Fibroblast of mammary gland (primary cell): ENCODE measurements at regions not wholly inside any gene's neighbourhood (a gene's known extent, or its start where the extent isn't known, plus 50 kb on each side); places are given as distances from the start of the nearest gene placed in this dataset.

Source experiments
- DNase-seq: peaks from one replicate; pipeline ENCODE4 v3.0.0-alpha.2; 2010; ENCODE audit warnings: low read depth
- H3K4me3 ChIP-seq: 2 replicates; pipeline ENCODE4 v1.5.1; 2011; ENCODE audit warnings: low read depth, mild to moderate bottlenecking, low read length, moderate library complexity; ENCODE audit not compliant: control insufficient read depth
- TF ChIP-seq, protein P1 (sequence below): conservative IDR thresholded peaks from 2 replicates; pipeline ENCODE4 v1.5.1; 2011; ENCODE audit warnings: low read depth, low read length, inconsistent platforms; ENCODE audit not compliant: control insufficient read depth, insufficient read depth

DNA sequence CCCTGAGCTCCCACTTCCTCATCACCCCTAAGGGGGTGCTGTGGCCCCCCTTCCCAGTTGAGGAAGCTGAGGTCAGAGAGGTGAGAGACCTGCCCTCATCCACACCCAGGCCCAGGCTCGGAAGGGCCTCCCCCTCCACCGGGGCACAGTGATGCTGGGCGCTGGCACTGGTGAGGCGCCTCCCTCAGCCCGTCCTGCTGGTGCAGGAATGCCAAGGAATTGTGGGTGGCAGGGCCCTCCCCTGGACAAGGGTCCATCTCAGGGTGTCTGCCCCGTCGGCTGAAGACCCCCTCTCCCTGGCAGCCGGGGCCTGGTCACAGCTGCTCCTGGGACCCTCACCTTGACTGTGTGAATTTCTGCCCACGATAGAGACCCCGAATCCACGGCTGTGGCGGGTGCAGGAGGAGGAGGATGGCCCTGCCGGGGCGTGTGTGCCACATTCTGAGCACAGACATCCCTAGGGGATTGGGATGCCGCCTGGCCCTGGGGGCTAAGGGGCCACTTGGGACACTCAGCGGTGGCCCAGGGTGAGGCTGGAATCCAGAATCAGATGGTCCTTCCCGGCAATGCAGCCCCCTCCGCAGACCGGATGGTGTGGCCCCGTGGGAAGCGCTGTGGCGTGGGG lies 70.2 kb upstream of the GATA5 start:
- no peak for DNase-seq
- TF ChIP-seq, protein P1, sequence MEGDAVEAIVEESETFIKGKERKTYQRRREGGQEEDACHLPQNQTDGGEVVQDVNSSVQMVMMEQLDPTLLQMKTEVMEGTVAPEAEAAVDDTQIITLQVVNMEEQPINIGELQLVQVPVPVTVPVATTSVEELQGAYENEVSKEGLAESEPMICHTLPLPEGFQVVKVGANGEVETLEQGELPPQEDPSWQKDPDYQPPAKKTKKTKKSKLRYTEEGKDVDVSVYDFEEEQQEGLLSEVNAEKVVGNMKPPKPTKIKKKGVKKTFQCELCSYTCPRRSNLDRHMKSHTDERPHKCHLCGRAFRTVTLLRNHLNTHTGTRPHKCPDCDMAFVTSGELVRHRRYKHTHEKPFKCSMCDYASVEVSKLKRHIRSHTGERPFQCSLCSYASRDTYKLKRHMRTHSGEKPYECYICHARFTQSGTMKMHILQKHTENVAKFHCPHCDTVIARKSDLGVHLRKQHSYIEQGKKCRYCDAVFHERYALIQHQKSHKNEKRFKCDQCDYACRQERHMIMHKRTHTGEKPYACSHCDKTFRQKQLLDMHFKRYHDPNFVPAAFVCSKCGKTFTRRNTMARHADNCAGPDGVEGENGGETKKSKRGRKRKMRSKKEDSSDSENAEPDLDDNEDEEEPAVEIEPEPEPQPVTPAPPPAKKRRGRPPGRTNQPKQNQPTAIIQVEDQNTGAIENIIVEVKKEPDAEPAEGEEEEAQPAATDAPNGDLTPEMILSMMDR, result no peak
- H3K4me3 ChIP-seq, result no peak overlapping the region

GRCh38 chr20:62546606-62547005 lies 70.8 kb upstream of the GATA5 start:
- DNase-seq, result no peak
- no peak overlapping the region for H3K4me3 ChIP-seq
- TF ChIP-seq, protein P1, result no peak

DNA sequence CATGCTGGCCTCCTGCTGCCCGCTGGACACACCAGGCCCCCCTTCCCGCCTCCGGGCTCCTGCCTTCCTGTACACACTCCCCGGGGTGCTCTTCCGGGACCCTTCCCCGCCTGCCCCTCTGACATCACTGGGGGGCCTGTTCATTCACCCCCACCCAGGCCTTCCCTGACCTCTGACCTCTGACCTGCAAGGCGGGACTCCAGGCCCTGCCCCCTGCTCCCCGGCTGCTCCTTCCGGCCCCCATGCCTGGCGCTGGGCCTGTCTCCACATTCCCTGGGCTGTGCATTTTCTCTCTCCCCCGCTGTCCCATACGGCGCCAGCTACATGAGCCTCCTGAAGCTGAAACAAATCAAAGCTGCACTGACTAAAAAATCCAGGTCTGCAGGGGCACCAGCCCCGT lies 71.6 kb upstream of the GATA5 start:
- TF ChIP-seq, protein P1, result no peak
- no peak overlapping the region for H3K4me3 ChIP-seq
- DNase-seq, result no peak

DNA sequence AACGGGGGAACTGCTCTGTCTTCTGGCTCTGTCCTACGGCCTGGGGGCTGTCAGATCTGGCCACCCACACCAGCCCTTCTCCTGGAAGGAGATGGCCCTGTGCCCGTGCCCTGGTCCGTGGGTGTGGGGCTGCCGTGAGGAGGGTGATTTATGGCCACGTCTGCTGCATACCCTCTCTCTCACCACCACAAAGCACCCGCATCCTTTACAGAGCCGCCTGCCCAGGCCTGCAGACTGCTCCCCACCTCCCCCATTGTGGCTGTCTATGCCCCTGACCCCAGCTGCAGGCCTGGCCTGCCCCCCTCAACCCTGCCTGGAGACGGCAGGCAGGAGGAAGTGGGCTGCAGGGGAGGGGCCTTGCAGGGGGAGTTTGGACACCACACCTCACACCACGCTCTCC lies 72.7 kb upstream of the GATA5 start:
- no peak overlapping the region for H3K4me3 ChIP-seq
- TF ChIP-seq, protein P1, result no peak
- no peak for DNase-seq

- TF ChIP-seq, protein P1, result no peak
- H3K4me3 ChIP-seq, result no peak overlapping the region
These were observed 73.2 kb upstream of the GATA5 start for GRCh38 chr20:62549029-62549428.

DNA sequence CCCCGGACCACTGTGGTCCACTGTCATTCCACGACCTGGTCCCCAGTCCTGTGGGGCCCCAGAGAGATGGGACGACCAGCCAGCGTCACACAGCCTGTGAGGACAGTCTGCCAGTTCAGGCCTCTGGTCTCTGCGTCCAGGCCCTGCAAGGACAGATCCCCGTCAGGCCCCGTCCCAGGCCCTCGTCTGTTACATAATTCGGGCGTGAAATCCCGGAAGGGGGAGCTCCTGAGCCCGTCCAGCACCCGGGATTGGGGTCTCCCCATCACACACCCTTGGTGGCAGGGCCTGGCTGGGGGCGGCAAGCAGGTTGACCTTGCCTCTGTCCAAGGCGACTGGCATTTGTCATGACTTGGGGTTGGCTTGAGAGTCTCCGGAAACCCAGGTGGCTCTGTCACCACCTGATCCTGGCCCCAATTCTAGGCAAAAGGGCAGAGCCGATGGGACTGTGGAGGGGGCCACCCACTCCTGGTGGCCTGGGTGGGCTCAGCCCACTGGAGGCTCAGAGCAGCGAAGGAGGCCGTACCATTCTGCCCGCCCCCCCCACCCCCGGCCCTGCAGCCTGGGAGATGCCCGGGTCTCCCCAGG lies 73.8 kb upstream of the GATA5 start:
- no peak for DNase-seq
- H3K4me3 ChIP-seq, result no peak overlapping the region
- TF ChIP-seq, protein P1, result no peak

More at GRCh38 chr20:62549029-62549428, 73.2 kb upstream of the GATA5 start:
- no peak for DNase-seq
